HS-27A (cell line): ENCODE measurements at regions not wholly inside any gene's neighbourhood (a gene's known extent, or its start where the extent isn't known, plus 50 kb on each side); places are given as distances from the start of the nearest gene placed in this dataset.

ENCODE experiments used
- DNase-seq: peaks from one replicate; pipeline ENCODE4 v3.0.0-alpha.2; 2012; ENCODE audit warnings: low read depth, missing footprints

DNA sequence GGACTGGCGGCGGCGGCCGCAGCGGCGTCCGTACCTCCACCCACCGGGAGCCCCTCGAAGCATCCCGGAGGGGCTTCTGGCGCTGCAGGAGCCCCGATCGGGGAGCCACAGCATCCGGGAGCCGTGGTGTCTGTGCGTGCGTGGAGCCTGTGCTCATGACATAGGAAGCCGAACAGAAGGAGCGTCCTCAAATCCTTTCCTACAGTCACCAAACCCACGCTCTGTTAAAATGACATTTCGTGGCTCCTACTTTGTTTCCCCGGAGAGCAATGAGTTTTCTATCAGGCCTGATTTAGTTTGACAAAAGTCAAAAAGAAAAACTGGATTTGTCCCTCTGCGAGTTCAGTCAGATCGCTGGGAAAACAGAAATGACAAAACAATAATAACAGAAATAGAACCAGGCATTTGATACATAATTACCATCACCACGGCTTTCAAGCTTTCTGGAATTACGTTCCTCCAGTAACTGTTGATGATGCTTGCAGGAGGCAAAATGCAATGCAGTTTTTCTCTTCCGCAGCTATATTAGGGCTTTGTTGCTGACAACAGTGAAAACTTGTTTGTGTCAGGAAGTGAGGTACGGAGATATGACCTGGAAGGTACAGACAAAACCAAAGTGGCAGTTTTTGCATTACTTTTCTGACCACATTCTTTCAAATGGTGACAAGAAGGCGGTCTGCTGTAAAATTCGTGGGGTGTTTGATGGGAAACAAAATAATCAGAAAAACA, 219.3 kb upstream of the MKLN1 start:
- DNase-seq = no peak

DNA sequence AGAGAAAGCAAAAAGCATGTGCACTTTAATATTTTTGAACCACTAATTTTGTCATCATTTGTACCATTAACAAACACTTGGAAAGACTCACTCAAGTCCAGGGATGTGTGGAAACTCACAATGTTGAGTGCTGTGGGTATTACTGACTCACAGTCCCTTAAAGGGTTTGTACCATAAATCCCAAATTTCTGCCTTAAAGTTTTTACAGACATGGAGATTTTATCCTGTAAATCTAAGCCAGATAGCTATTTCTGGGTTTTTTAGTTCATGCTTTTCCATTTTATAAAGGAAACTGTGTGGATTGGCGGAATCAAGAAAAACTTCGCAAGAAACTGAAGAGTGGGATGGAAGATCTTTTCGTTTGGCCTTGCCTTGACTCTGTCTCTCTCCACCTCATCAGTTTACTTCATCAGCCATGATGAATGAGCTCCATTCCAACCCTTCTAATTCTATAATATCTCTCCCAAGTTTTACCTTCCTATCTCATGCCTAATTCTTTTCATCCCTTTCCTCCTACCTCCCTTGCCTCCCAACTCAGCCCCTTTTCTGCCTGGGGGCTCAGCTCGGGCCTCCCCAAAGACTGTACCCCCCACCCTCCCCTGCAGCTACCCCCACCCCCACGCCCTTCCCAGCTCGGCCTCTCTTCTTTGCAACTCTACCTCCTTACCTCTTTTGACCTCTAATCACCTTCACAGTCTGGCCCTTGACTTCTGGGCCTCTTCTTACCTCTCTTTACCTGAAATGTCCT, 218.5 kb upstream of the MKLN1 start:
- DNase-seq = no peak

DNA sequence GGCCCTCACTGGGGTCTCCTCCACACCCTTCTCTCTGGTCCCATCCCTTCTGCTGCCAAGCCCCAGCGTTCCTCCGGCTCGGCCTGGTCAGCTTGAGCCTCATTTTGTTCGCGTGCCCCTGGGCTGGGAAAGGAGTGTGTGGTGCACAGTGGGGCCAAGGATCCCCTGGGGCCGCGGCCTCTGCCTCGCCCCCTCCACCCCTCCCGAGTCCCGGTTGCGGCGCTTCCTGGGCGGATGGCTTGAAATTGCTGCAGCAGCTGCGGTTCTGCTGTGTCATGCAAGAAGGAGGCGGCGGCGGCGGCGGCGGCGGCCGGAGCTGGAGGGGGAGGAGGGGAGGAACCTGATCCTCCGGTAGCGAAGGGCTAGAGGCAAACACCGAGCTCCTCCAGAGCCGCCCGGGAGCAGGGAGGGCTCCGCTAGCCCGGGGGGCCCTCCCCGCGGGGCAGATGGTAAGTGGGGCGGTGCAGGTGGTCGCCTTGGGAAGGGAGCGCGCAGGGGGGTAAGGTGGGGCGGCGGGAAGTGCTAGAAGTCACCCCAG, 217.8 kb upstream of the MKLN1 start:
- no peak for DNase-seq

DNA sequence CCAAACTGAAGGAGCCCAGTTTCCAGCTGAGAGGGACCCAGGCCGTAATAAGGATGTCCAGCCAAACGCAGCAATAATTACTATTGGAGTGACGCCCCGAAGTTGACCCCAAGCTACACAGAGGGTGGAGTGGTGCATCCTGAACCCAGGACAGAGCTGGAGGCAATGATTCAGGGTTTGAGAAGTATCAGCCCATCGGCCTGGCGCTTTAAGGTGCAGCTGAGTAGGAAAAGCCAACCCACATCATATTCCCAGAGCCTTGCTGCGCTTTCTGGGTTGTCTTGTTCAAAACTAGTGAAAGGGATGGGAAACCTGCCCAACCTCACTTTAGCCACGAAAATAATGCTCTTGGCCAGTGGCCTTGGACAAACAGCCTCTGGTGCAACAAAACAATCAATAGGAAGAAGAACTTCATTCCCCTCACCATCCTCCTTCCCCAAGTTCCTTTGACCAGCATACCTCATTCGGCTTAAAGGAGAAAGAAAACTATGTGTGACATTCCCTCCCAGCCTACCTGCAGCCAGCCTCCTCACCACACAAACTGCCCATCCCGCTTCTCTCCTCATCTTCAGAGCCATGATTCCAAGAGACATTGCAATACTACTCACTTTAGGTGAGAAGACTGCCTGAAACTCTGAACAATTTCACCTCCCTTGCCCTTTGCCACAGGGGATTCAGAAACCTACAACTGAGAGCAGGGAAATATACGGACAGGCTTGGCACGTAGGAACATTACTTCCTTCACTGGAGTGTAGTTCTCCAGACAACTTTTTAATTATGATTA, 217.2 kb upstream of the MKLN1 start:
- DNase-seq = no peak

DNA sequence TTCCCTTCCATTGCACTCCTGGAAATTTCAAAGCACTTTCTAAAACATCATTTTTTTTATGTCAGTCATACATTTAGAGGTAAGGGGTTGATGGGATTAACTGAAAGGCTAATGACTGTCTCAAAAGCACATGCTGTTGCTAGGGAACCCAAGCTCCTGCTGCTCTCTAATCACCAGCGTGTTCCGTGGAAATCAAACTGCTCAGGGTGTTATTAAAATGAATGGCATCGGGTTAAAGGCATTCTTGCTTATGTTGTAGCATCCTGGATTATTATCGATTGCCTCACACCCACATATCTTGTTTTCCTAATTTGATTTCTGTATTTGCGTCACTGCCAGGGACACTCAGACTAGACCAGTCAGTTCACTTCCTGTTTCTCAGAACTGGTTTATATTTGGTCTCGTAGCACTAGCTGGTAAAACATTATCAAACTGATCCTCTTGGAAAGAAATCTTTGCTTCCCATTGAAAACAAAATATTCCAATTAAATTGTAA, 216.5 kb upstream of the MKLN1 start:
- DNase-seq = no peak

DNA sequence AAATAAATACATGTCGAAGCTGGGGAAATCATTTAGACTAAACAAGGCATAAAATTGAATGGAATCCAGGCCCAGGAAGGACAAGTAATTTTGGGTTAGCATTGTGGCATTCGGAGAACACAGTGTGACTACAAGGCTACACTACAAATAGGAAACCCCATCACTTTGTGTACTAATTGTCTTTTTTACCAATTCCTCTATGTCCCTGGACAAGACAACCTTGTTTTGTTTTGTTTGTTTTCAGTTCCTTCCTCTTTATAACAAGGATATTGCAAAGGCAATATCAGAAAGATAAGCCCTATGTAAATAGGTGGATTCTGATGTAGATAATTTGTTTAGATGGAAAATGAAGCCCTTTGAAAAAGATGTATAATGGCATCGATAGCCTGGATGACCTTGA, 215.9 kb upstream of the MKLN1 start:
- no peak for DNase-seq

DNA sequence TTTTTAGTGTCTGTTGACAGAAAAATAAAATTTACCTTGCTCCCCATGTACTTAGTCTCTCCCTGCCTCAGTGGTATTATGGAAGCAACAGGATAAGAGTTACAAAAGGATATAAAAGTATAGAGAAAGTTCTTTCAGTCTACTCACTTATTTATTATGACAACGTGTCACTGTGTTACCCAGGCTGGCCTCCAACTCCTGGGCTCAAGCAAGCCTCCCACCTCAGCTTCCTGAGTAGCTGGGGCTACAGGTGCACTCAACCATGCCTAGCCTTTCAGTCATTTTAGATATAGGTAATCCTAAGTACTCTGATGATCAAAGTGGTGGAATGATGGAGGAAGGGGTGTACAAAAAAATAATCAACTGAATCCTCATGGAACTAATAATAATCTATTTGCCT, 215.2 kb upstream of the MKLN1 start:
- DNase-seq = no peak

DNA sequence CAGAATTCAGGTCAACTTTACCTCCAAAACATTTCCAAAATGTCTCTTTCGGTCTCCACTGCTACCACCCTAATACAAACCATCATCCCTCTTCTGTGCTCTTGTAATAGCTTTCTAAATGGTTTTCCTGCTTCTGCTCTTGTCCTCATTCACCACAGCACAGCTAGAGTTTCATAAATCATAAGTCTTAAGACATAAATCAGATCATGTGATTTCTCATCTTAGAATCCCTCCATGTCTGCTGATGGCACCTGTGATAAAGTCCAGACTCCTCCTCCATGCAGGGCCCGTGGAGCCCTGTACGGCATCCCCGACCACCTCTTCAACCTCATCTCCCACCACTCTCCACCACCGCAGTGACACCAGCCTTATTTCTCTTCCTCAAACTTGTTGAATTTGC, 212.3 kb upstream of the MKLN1 start:
- DNase-seq = no peak

DNA sequence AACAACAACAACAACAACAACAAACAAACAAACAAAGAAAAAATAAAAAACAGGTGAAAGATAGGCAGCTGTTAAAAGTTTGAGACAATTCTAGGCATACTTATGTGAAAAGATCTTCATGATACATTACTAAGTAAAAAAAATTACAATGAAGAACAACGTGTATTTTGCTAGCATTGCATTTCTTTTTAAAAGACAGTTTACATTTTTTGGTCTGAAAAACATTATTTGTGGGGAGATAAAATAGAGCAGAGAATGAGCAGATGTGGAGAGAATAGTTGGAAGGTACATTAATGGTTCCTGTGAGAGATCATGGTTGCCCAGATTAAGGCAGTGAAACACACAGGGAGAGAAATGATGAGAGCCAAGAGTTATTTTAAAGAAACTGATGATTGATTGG, 210.2 kb upstream of the MKLN1 start:
- no peak for DNase-seq

DNA sequence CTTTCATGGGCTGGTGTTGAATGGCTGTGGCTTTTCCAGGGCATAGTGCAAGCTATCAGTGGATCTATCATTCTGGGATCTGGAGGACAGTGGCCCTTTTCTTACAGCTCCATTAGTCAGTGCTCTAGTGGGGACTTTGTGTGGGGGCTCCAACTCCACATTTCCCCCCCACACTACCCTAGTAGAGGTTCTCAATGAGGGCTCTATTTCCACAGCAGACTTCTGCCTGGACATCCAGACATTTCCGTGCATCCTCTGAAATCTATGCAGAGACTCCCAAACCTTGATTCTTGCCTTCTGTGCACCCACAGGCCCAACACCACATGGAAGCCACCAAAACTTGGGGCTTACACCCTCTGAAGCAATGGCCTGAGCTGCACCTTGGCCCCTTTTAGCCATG, 208.3 kb upstream of the MKLN1 start:
- no peak for DNase-seq

DNA sequence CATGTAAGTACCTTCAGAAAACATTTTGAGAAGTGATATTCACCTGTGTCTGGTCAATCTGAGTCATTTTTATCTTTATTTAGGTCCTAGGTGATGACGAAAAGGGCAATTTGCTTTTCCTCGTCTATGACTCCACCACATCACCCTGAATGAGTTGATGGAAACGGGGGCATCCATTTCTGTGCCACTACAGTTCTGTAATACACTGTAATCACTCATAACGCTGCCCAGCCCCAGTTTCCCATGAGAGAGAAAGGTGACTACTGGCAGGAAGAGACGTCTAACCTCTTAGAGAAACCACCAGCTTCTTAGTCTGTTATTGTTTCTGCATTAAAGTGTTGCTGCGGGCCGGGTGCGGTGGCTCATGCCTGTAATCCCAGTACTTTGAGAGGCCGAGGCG, 205.3 kb upstream of the MKLN1 start:
- DNase-seq = no peak

DNA sequence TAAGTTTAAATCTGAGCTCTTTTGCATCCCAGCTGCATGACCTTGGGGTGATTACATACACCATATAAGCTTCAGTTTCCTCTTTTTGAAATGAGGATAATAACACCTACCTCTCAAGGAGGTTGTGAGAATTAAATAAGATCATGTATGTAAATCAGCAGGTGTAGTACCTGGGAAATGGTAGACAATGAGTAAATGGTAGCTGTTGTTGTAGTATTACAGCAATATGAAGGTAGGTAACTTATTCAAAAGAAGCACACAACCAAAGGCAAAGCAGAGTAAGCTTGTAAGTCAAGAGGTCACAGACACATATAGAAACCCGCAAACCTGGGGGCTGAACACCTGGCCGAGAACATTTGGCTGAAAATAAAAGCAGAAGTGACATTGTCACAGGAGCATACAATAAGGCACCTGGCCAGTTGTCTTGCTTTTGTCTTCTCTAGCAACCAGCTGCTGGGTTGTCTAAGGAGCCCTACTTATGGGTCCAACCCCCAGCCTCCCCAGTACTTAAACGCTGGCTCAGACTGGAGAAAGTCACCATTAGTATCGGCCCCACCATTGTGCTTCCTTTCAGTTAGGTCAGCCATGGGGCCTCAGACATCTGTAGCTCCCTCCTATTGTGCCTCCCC, 203.6 kb upstream of the MKLN1 start:
- no peak for DNase-seq

DNA sequence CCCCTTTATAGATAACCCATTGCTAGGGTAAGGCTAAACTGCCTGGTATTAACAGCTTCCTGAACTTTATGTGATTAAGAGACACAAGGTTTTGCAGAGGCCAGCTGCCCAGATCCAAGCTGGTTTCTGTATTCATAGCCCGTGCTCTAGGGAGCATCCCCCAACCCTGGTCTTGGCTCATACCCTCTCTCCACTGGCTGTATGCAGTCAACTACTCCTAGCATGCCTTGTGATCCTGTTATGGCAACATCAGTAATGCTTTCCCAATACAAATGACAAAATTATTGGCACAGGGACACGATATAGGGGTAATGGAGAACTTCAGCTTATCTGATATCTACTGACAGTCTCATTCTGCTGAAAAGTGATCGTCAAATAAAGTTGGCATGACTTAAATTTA, 202.8 kb upstream of the MKLN1 start:
- no peak for DNase-seq

DNA sequence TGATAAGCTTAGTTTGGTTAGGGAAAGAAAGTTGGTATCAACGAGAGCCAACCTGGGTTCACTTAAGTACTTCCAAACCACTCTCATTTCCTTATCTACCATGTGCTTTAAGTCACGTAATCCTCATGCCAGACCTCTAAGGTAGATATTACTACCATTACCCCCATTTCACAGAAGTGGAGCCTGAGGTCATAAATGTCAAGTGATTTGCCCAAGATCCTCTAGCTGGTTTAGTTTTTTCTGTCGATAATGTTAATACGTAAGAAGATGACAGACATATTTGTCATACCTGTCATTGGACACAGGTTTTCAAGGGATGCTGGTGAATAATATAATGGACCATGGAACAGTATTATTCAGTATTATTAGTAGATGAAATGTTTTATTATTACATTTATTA, 197.4 kb upstream of the MKLN1 start:
- no peak for DNase-seq

DNA sequence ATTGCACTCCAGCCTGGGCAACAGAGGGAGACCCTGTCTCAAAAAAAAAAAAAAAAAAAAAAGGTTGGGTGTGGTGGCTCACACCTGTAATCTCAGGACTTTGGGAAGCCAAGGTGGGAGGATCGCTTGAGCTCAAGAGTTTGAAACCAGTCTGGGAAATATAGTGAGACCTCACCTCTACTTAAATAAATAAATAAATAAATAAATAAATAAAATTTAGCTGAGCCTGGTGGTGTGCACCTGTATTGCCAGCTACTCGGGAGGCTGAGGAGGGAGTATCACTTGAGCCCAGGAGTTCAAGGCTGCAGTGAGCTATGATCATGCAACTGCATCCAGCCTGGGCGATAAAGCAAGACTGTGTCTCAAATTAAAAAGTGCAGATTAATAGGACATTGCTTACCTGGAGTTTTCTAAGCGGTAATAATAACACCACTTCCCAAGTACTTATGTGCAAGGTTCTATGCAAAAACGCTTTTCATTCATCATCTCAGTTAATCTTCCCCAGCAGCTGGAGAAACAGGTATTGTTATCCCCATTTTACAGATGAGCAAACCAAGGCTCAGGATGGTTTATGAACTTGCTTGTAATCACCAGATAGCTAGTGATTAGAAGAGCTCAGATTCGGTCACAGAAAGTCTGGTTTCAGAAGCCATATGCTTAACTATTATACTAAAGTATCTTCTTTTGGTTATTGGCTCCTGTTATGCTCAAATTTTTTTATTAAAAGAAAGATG, 196.5 kb upstream of the MKLN1 start:
- DNase-seq = no peak

DNA sequence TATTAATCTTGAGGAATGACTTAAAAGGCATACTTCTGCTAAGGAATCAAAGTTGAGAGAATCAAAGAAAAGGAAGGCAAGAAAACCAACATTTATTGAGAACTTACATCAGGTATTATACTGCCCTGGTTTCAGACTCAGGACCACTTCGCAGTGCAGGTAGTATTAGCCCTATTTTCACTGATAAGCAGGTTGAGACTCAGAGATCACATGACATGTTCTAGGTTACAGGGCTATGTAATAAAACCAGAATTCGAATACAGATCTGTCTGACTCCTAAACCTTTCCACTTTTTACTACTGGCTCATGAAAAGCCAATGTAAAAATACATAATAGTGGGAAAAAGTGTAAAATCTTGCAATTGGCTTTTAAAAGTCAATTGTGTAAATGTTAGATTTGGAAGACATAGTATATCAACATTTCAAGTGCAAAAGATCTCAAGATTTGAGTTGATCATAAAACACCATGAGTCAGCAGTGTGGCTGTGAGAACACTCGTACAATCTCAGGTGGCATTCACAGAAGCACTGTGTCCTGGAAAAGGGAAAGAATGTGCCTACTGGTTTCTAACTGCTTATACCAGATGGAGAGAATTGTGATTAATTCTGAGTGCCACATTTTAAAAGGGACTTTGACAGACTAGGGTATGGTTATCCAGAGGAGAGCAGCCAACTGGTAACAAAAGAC, 195.8 kb upstream of the MKLN1 start:
- no peak for DNase-seq

DNA sequence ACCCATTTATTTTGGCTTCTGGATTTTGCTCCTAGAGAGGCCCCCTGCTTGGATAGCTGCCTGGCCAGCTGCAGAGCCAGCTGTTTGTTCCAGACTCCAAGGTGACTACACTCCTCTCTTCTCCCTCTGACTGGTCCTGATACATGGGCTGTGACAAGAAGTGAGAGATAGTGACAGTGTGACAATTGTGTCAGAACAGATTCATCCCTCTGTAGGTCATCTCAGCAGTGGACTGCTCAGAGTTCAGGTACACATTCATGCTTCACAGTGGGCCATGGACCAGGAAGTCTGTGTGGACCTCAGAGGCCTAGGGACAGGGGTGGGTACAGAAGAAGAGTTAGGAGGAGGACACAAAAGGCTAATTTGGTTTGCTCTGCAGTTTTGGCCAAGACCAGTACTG, 188.2 kb upstream of the MKLN1 start:
- DNase-seq = no peak

DNA sequence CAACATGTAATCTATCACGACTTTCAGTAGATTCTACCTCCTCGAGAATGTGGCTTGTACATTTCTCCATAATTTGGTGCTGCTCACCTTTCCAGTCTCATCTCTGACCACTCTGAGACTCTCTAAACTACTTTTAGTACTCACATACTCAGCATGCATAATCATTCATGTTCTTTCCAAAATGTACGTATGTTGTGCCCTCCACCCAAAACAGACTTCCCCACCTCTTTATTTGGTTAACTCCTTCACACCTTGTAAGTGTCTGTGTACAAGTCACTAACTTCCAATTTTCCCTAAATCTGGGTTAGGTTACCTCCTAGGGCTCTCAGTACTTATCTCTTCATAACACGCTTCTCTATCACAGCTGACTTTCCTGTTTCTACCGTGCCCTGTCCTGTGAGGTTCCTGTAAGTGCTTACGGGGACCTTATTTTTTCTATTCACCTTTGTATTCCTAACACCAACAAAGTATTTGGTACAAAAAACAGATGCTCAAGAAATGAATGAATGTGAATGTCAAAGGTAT, 186.2 kb upstream of the MKLN1 start:
- no peak for DNase-seq

DNA sequence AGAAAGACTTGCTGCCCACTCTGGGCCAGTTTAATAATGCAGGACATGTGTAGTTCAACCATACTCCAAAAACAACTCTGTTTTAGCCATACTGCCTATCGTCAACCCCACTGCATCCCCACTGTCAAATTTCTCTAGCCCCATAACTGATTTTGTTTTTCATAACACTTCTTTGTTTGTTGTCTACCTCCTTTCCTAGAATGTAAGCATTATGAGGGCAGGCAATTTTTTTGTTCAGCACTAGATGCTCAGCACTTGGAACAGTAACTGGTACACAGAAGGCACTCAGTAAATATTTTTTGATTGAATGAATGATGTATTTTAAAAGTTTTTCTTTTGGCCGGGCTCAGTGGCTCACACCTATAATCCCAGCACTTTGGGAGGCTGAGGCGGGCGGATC, 183.8 kb upstream of the MKLN1 start:
- no peak for DNase-seq

DNA sequence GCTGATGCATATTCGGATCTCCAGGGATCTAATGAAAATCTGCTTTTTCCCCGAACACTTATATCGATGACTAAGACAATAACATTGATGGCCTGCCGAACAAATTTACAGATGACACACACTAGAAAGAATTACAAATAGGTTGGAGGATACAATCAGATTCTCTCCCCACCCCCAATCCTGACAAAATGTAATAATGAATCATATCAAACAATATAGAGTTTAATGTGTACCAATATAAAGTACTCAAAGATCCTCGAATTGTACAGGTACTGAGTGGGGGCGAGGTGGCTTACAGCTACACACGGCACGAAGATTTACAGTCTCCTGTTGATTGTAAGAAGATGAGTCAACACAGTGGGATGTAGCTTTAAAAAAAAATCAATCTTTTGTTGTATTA, 182.7 kb upstream of the MKLN1 start:
- DNase-seq = no peak

DNA sequence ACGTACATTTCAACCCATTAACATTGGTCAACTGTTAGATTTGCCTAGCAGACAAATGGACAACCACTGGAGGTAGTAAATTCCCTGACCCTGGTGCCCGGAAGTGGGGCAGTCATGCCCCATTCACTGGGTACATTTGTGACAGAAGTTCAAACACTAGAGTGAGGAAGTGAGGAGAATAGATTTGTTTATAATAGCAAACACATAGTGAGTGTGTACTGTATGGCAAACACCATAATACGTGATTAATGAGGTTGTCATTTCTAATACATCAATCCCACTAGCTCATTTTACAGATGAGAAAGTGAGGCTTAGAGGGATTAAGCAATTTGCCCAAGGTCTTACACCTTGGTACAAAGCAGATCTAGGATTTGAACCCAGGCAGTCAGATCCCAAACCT, 181.9 kb upstream of the MKLN1 start:
- no peak for DNase-seq
